ENCODE measurements at regions not wholly inside any gene's neighbourhood (a gene's known extent, or its start where the extent isn't known, plus 50 kb on each side); places are given as distances from the start of the nearest gene placed in this dataset.

DNA sequence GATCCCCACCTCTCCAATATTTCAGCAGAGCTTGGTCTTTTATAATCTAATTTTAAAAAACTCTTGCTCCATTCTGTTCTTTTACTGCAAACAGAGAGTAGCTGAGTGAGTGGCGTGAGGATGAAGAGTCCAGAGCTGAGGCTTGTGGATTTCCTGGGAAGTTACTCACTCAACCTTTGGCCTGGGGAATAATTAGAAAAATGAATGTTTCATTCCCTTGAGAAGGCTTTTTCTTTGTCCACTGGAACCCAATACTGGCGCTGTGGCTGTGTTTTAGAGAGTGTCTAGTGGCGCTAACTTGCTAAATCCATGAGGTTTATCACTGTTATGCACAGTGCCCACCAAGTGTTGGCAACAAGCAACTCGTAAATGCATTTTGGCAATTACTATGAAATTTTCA lies 251.5 kb downstream of the HIVEP2 start:
- H3K4me1 ChIP-seq (ENCODE audit: control insufficient read depth in 1 of 2, insufficient read depth in 2 of 2, low read length in 2 of 2): peaks cover 0 to 3% of the 10 kb centered on the region in 2 donors
- H3K9me3 ChIP-seq (ENCODE audit: control insufficient read depth, low read length): no peaks in the 10 kb centered on the region
- no peaks in the 10 kb centered on the region for H3K36me3 ChIP-seq (ENCODE audit: control insufficient read depth in 1 of 2, insufficient read depth in 2 of 2, low read length in 1 of 2)
- ATAC-seq (ENCODE audit: low FRiP score) (no peak), DNase-seq (no peak)
- intact Hi-C loops (cut with DNase I): loop anchor here (1.0 to 10.0 kb wide), 6 partner anchors 61 to 734 kb away; no protein-coding TSS in a partner anchor
- peak overlapping the region in 1 of 2 donors; percentile 48 for H3K27ac ChIP-seq (ENCODE audit: low read depth in 1 of 2, low read length in 2 of 2)
- 74 to 75% methylated on average over 4 of the region's 4 CpGs for WGBS, 2 donors
- no peaks in the 10 kb centered on the region for H3K27me3 ChIP-seq (ENCODE audit: control insufficient read depth in 1 of 2, insufficient read depth in 2 of 2, low read length in 1 of 2)
- no peak overlapping the region for H3K4me3 ChIP-seq (ENCODE audit: low read length in 2 of 2)

- Histone ChIP-seq H3K4me3 (ENCODE audit: low read length in 2 of 2) (no peak overlapping the region), H3K4me1 (ENCODE audit: control insufficient read depth in 1 of 2, insufficient read depth in 2 of 2, low read length in 2 of 2) (peaks cover 0 to 3% of the 10 kb centered on the region in 2 donors), H3K9me3 (ENCODE audit: control insufficient read depth, low read length) (no peaks in the 10 kb centered on the region), H3K36me3 (ENCODE audit: control insufficient read depth in 1 of 2, insufficient read depth in 2 of 2, low read length in 1 of 2) (no peaks in the 10 kb centered on the region), H3K27me3 (ENCODE audit: control insufficient read depth in 1 of 2, insufficient read depth in 2 of 2, low read length in 1 of 2) (no peaks in the 10 kb centered on the region), H3K27ac (ENCODE audit: low read depth in 1 of 2, low read length in 2 of 2) (no peak overlapping the region)
- WGBS, 2 donors: 88 to 89% methylated on average over 2 of the region's 2 CpGs
- no peak for DNase-seq
- intact Hi-C loops (cut with DNase I): loop anchor here (10.0 kb wide), 3 partner anchors 61 to 361 kb away; no protein-coding TSS in a partner anchor
- no peak for ATAC-seq (ENCODE audit: low FRiP score)
Measured at GRCh38 chr6:142694054-142694453, 250.9 kb downstream of the HIVEP2 start.

- WGBS, 2 donors: 5% methylated on average over 3 of the region's 3 CpGs
- no peak for DNase-seq
Measured at GRCh38 chr6:142695016-142695415, 250.0 kb downstream of the HIVEP2 start.

DNA sequence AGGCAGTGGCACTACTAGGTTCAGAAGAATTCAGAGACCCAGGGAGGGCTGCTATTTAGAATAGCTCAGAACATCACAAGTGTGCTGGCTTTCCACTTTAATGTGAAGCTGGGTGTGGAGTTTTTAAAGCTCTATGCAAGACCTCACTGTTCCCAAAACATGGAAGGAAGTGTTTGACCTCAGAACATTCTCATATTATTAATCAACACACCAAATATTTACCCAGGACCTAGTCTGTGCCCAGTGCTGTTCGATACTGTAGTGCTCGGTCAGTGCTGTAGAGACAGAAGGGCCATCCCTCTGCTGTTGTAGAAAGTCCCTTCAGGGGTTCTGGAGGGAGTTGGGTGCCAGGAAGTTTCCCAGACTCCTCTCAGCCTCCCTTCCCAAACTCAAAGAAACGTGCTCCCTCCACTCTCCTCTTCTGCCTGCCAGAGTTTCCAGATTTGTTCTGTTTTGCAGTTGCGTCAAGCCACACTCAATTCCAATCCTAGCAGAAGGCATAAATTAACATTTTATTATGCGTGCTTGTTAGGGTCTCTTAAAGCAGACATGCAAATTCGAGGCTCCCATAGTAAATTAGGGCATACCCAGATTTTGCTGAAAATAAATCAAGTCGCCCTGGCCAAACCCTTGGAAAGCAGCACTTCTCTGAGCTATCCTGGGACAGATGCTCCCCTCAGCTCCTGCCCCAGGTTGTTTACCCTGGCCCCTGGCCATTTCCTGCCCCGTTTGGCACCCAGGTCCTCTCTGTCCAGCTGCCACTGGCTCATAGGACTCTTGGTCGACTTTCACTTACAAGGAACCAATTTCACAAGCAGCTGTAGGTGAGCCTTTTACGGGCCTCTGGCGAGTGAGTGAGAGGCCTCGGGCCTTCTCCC lies 248.6 kb downstream of the HIVEP2 start:
- Histone ChIP-seq H3K4me1 (ENCODE audit: control insufficient read depth in 1 of 2, insufficient read depth in 2 of 2, low read length in 2 of 2) (peaks cover 0 to 3% of the 10 kb centered on the region in 2 donors), H3K9me3 (ENCODE audit: control insufficient read depth, low read length) (no peaks in the 10 kb centered on the region), H3K27me3 (ENCODE audit: control insufficient read depth in 1 of 2, insufficient read depth in 2 of 2, low read length in 1 of 2) (no peaks in the 10 kb centered on the region), H3K4me3 (ENCODE audit: low read length in 2 of 2) (no peak overlapping the region), H3K27ac (ENCODE audit: low read depth in 1 of 2, low read length in 2 of 2) (peak overlapping the region; percentile 69 to 92), H3K36me3 (ENCODE audit: control insufficient read depth in 1 of 2, insufficient read depth in 2 of 2, low read length in 1 of 2) (no peaks in the 10 kb centered on the region)
- 20 to 21% methylated on average over 12 of the region's 12 CpGs for WGBS, 2 donors
- intact Hi-C loops (cut with DNase I): loop anchor here (2.0 to 10.0 kb wide), 7 partner anchors 58 to 358 kb away; partner anchors contain the start of gene HIVEP2 (in 1 of the 2)
- DNase-seq (peak; percentile 65 to 80), ATAC-seq (ENCODE audit: low FRiP score) (no peak)

More at GRCh38 chr6:142695016-142695415, 250.0 kb downstream of the HIVEP2 start:
- peak; percentile 49 for ATAC-seq (ENCODE audit: low FRiP score)
- H3K4me1 ChIP-seq (ENCODE audit: control insufficient read depth in 1 of 2, insufficient read depth in 2 of 2, low read length in 2 of 2): peaks cover 0 to 3% of the 10 kb centered on the region in 2 donors
- H3K27ac ChIP-seq (ENCODE audit: low read depth in 1 of 2, low read length in 2 of 2): peak overlapping the region in 1 of 2 donors; percentile 33
- H3K9me3 ChIP-seq (ENCODE audit: control insufficient read depth, low read length): no peaks in the 10 kb centered on the region
- no peaks in the 10 kb centered on the region for H3K27me3 ChIP-seq (ENCODE audit: control insufficient read depth in 1 of 2, insufficient read depth in 2 of 2, low read length in 1 of 2)
- H3K36me3 ChIP-seq (ENCODE audit: control insufficient read depth in 1 of 2, insufficient read depth in 2 of 2, low read length in 1 of 2): no peaks in the 10 kb centered on the region
- H3K4me3 ChIP-seq (ENCODE audit: low read length in 2 of 2): no peak overlapping the region
- intact Hi-C loops (cut with DNase I): loop anchor here (5.0 to 10.0 kb wide), 6 partner anchors 60 to 360 kb away; partner anchors contain the start of gene HIVEP2 (in 1 of the 2)

DNA sequence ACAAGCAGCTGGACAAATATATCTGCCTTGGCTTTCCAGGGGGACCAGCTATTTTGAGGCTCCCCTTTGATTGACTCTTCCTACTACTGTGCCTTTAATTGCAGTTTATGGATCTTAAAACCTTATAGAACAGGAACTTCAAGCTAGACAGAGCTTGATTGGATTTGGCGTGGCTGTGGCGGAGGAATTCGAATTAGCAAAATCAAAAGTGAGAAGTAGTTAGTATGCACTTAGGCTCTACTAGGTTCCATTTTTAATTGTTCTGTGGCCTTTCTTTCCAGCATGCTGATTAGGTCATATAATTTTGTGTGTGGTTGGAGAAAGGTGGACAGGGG lies 248.0 kb downstream of the HIVEP2 start:
- H3K36me3 ChIP-seq (ENCODE audit: control insufficient read depth in 1 of 2, insufficient read depth in 2 of 2, low read length in 1 of 2): no peaks in the 10 kb centered on the region
- no peaks in the 10 kb centered on the region for H3K27me3 ChIP-seq (ENCODE audit: control insufficient read depth in 1 of 2, insufficient read depth in 2 of 2, low read length in 1 of 2)
- WGBS, 2 donors: 91 to 95% methylated on average over 3 of the region's 3 CpGs
- ATAC-seq (ENCODE audit: low FRiP score) (no peak), DNase-seq (no peak)
- peak overlapping the region; percentile 69 to 92 for H3K27ac ChIP-seq (ENCODE audit: low read depth in 1 of 2, low read length in 2 of 2)
- intact Hi-C loops (cut with DNase I): loop anchor here (2.0 to 10.0 kb wide), 7 partner anchors 58 to 358 kb away; partner anchors contain the start of gene HIVEP2 (in 1 of the 2)
- H3K4me3 ChIP-seq (ENCODE audit: low read length in 2 of 2): no peak overlapping the region
- H3K4me1 ChIP-seq (ENCODE audit: control insufficient read depth in 1 of 2, insufficient read depth in 2 of 2, low read length in 2 of 2): peaks cover 0 to 3% of the 10 kb centered on the region in 2 donors
- H3K9me3 ChIP-seq (ENCODE audit: control insufficient read depth, low read length): no peaks in the 10 kb centered on the region

DNA sequence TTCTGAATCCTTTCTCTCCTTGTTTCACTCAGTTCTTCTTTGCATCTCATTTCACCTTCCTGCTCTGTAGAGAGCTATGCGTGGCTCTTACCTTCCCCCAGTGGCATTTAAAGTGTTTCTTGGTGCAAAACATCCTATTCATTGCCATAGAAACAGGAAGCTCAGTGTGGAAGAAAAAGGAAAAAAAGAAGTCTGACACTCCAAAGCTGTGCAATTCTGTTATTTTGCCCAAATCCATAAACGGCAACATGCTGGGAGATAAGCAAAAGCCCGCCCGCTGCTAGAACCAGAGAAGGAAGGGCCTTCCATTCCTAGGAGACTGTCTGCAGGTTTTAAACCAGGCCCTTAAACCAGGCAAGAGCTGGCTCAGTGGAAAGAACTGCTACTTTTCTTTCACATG lies 247.1 kb downstream of the HIVEP2 start:
- WGBS, 2 donors: 9% methylated on average over 4 of the region's 4 CpGs
- Histone ChIP-seq H3K27me3 (ENCODE audit: control insufficient read depth in 1 of 2, insufficient read depth in 2 of 2, low read length in 1 of 2) (no peaks in the 10 kb centered on the region), H3K4me1 (ENCODE audit: control insufficient read depth in 1 of 2, insufficient read depth in 2 of 2, low read length in 2 of 2) (peaks cover 0 to 3% of the 10 kb centered on the region in 2 donors), H3K9me3 (ENCODE audit: control insufficient read depth, low read length) (no peaks in the 10 kb centered on the region), H3K36me3 (ENCODE audit: control insufficient read depth in 1 of 2, insufficient read depth in 2 of 2, low read length in 1 of 2) (no peaks in the 10 kb centered on the region), H3K4me3 (ENCODE audit: low read length in 2 of 2) (no peak overlapping the region), H3K27ac (ENCODE audit: low read depth in 1 of 2, low read length in 2 of 2) (peak overlapping the region in 1 of 2 donors; percentile 82)
- intact Hi-C loops (cut with DNase I): loop anchor here (2.0 to 10.0 kb wide), 7 partner anchors 57 to 357 kb away; partner anchors contain the start of gene HIVEP2 (in 1 of the 2)
- ATAC-seq (ENCODE audit: low FRiP score) (no peak), DNase-seq (no peak)

DNA sequence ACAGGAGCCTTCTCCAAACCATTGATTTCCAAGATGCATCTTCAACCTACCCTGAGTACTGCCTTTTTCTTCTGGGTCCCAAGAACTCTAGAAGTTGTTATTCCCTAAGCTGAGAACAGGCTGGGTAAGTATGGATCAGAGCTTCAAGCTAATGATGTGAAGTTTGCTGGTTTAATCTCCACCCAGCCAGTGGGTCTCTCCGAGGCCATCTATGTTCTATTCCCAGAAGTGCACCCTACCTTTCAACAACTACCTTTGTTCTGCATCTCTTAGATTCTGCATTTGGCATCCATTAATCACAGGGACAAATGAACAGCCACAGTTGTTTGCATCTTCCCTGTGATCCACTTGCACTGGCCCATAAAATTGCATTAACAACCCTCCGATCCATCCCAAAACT lies 246.2 kb downstream of the HIVEP2 start:
- Histone ChIP-seq H3K27me3 (ENCODE audit: control insufficient read depth in 1 of 2, insufficient read depth in 2 of 2, low read length in 1 of 2) (no peaks in the 10 kb centered on the region), H3K9me3 (ENCODE audit: control insufficient read depth, low read length) (no peaks in the 10 kb centered on the region), H3K27ac (ENCODE audit: low read depth in 1 of 2, low read length in 2 of 2) (no peak overlapping the region), H3K4me3 (ENCODE audit: low read length in 2 of 2) (no peak overlapping the region), H3K36me3 (ENCODE audit: control insufficient read depth in 1 of 2, insufficient read depth in 2 of 2, low read length in 1 of 2) (no peaks in the 10 kb centered on the region), H3K4me1 (ENCODE audit: control insufficient read depth in 1 of 2, insufficient read depth in 2 of 2, low read length in 2 of 2) (peaks cover 0 to 3% of the 10 kb centered on the region in 2 donors)
- WGBS, 2 donors: 89 to 93% methylated on average over 2 of the region's 2 CpGs
- ATAC-seq (ENCODE audit: low FRiP score) (no peak), DNase-seq (no peak)
- intact Hi-C loops (cut with DNase I): loop anchor here (5.0 to 10.0 kb wide), 6 partner anchors 56 to 356 kb away; partner anchors contain the start of gene HIVEP2 (in 1 of the 2)

DNA sequence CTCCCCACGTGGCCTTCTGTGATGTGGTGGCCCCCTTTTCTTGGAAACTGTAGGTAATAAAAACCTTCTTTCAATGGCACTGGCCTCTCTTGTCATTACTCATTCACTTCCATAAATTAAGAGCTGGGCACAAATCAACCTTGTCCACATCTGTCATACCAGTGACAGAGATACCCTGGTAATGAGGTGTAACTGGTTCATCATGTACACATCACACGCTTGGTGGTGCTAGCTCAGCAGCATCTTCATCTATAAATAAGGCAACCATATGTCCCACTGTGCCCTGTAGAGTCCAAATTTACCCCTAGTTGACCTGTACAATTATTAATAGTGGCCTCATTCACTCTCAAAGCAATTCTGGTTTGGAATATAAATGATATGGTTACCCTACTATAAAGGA lies 245.6 kb downstream of the HIVEP2 start:
- WGBS, 2 donors: 95 to 99% methylated on average over 2 of the region's 2 CpGs

More for the DNA sequence above, 245.6 kb downstream of the HIVEP2 start:
- Histone ChIP-seq H3K27ac (ENCODE audit: low read depth in 1 of 2, low read length in 2 of 2) (no peak overlapping the region), H3K4me1 (ENCODE audit: control insufficient read depth in 1 of 2, insufficient read depth in 2 of 2, low read length in 2 of 2) (peaks cover 0 to 3% of the 10 kb centered on the region in 2 donors), H3K4me3 (ENCODE audit: low read length in 2 of 2) (no peak overlapping the region), H3K27me3 (ENCODE audit: control insufficient read depth in 1 of 2, insufficient read depth in 2 of 2, low read length in 1 of 2) (no peaks in the 10 kb centered on the region), H3K9me3 (ENCODE audit: control insufficient read depth, low read length) (no peaks in the 10 kb centered on the region), H3K36me3 (ENCODE audit: control insufficient read depth in 1 of 2, insufficient read depth in 2 of 2, low read length in 1 of 2) (no peaks in the 10 kb centered on the region)
- no peak for ATAC-seq (ENCODE audit: low FRiP score)
- DNase-seq: no peak
- intact Hi-C loops (cut with DNase I): loop anchor here (5.0 to 10.0 kb wide), 6 partner anchors 55 to 355 kb away; partner anchors contain the start of gene HIVEP2 (in 1 of the 2)
